ENCODE measurements at regions not wholly inside any gene's neighbourhood (a gene's known extent, or its start where the extent isn't known, plus 50 kb on each side); places are given as distances from the start of the nearest gene placed in this dataset.

DNA sequence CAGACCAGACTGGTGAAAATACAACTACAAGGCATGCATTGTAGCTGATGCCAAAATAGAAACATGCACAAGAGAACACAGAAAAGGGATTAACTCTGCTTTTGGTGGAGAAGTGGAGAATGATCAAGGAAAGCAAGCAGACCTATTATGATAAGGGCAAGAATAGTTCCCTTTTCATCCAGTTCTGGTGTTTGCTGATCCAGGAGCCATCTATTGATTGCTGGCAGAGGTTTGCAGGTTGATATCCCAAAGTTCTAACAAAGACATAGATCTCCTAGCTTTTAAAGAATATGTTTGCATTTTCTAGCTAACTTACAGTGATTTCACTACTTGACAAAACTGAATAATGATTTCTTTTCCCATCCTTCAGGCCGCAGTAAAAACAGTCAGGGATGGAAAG lies 166.2 kb upstream of the CDKN3 start:
- Histone ChIP-seq H3K9me3 (no peaks in the 10 kb centered on the region), H3K36me3 (ENCODE audit: control insufficient read depth, insufficient read depth, low read length) (no peaks in the 10 kb centered on the region), H3K4me1 (no peaks in the 10 kb centered on the region), H3K4me3 (ENCODE audit: low read depth, low read length) (no peak overlapping the region), H3K27me3 (replicated peaks; ENCODE audit: control insufficient read depth, insufficient read depth, low read length) (no peaks in the 10 kb centered on the region)
- no peaks in the 10 kb centered on the region for H3K36me3 Mint-ChIP-seq (ENCODE audit: insufficient read depth, unreplicated experiment)
- CTCF ChIA-PET, result interaction anchor here (1.6 kb wide), 1 partner anchor 98 kb away, joined by 3 read pairs; no protein-coding TSS in a partner anchor
- peaks cover 10% of the 10 kb centered on the region for H3K9me3 Mint-ChIP-seq (ENCODE audit: unreplicated experiment)
- intact Hi-C loops (cut with micrococcal nuclease; ENCODE audit: unreplicated experiment), result no loop called here
- POLR2A ChIA-PET, result no interaction called here
- no peak for TF ChIP-seq CTCF (IDR thresholded peaks at IDR 0.05; ENCODE audit: insufficient read depth in 1 of 2, low read depth in 1 of 2, low read length in 1 of 2, severe bottlenecking in 1 of 2, unreplicated experiment in 1 of 2)
- H3K27ac Mint-ChIP-seq (ENCODE audit: unreplicated experiment), result no peak overlapping the region
- no TSS peak for BruUV-seq (replicated peaks)
- H3K4me1 Mint-ChIP-seq (ENCODE audit: low read depth, unreplicated experiment), result peaks cover 7% of the 10 kb centered on the region
- H3K27me3 Mint-ChIP-seq (ENCODE audit: insufficient read depth, unreplicated experiment), result no peaks in the 10 kb centered on the region
- no peak for DNase-seq
- H3K4me3 Mint-ChIP-seq (ENCODE audit: unreplicated experiment), result no peak overlapping the region

GRCh38 chr14:54232735-54233134 lies 164.1 kb upstream of the CDKN3 start:
- ChIA-PET CTCF (no interaction called here), POLR2A (no interaction called here)
- Histone ChIP-seq H3K36me3 (ENCODE audit: control insufficient read depth, insufficient read depth, low read length) (no peaks in the 10 kb centered on the region), H3K4me3 (ENCODE audit: low read depth, low read length) (no peak overlapping the region), H3K4me1 (no peaks in the 10 kb centered on the region), H3K9me3 (no peaks in the 10 kb centered on the region), H3K27me3 (replicated peaks; ENCODE audit: control insufficient read depth, insufficient read depth, low read length) (no peaks in the 10 kb centered on the region)
- no TSS peak for BruUV-seq (replicated peaks)
- Mint-ChIP-seq H3K36me3 (ENCODE audit: insufficient read depth, unreplicated experiment) (no peaks in the 10 kb centered on the region), H3K9me3 (ENCODE audit: unreplicated experiment) (peaks cover 10% of the 10 kb centered on the region), H3K4me3 (ENCODE audit: unreplicated experiment) (no peak overlapping the region), H3K27ac (ENCODE audit: unreplicated experiment) (no peak overlapping the region), H3K4me1 (ENCODE audit: low read depth, unreplicated experiment) (peaks cover 7% of the 10 kb centered on the region), H3K27me3 (ENCODE audit: insufficient read depth, unreplicated experiment) (no peaks in the 10 kb centered on the region)
- no peak for DNase-seq
- TF ChIP-seq CTCF (IDR thresholded peaks at IDR 0.05; ENCODE audit: insufficient read depth in 1 of 2, low read depth in 1 of 2, low read length in 1 of 2, severe bottlenecking in 1 of 2, unreplicated experiment in 1 of 2), result no peak
- intact Hi-C loops (cut with micrococcal nuclease; ENCODE audit: unreplicated experiment), result no loop called here

DNA sequence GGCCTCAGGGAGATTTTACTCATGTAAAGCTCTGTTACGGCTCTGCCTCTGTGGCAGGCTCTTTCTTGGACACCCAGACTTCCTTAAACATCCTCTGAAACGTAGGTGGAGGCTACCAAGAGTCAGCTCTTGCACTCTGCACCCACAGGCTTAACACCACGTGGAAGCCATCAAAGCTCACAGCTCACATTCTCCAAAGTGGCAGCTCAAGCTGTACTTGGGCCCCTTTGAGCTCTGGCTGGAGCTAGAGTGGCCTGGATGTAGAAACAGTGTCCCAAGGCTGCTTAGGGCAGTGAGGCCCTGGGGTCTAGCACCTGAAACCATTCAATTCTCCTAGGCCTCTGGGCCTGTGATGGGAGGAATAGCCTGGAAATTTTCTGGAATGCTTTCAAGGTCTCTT lies 155.3 kb upstream of the CDKN3 start:
- Histone ChIP-seq H3K27me3 (replicated peaks; ENCODE audit: control insufficient read depth, insufficient read depth, low read length) (no peaks in the 10 kb centered on the region), H3K36me3 (ENCODE audit: control insufficient read depth, insufficient read depth, low read length) (no peaks in the 10 kb centered on the region), H3K4me3 (ENCODE audit: low read depth, low read length) (no peak overlapping the region), H3K4me1 (no peaks in the 10 kb centered on the region), H3K9me3 (no peaks in the 10 kb centered on the region)
- H3K36me3 Mint-ChIP-seq (ENCODE audit: insufficient read depth, unreplicated experiment), result no peaks in the 10 kb centered on the region
- no peaks in the 10 kb centered on the region for H3K27me3 Mint-ChIP-seq (ENCODE audit: insufficient read depth, unreplicated experiment)
- H3K4me3 Mint-ChIP-seq (ENCODE audit: unreplicated experiment), result no peak overlapping the region
- DNase-seq, result no peak
- ChIA-PET CTCF (interaction anchor here (0.6 kb wide), 1 partner anchor 451 kb away, joined by 3 read pairs; no protein-coding TSS in a partner anchor), POLR2A (no interaction called here)
- H3K4me1 Mint-ChIP-seq (ENCODE audit: low read depth, unreplicated experiment), result no peaks in the 10 kb centered on the region
- no peaks in the 10 kb centered on the region for H3K9me3 Mint-ChIP-seq (ENCODE audit: unreplicated experiment)
- no TSS peak for BruUV-seq (replicated peaks)
- TF ChIP-seq CTCF (IDR thresholded peaks at IDR 0.05; ENCODE audit: insufficient read depth in 1 of 2, low read depth in 1 of 2, low read length in 1 of 2, severe bottlenecking in 1 of 2, unreplicated experiment in 1 of 2), result no peak
- no peak overlapping the region for H3K27ac Mint-ChIP-seq (ENCODE audit: unreplicated experiment)
- intact Hi-C loops (cut with micrococcal nuclease; ENCODE audit: unreplicated experiment), result no loop called here

All from Caco-2 (cell line).